ENCODE measurements at regions not wholly inside any gene's neighbourhood (a gene's known extent, or its start where the extent isn't known, plus 50 kb on each side); places are given as distances from the start of the nearest gene placed in this dataset.

DNA sequence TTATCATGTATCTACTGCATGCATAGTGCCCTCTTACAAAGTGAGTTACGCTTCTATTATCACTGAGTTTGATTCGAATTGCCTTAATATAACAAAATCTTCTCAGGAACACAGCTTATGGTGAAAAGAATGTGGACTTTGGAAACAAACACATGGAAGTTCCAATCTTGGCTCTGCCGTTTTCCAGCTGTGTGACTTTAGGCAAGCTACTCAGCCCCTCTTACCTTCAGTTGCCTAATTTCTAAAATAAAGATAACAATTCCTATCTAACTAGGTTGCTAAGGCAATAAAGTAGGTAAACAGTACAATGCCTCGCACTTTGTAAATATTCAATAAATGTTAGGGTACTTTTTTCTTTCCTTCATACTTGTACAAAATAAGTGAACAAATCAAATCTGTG lies 104.0 kb upstream of the GRIA3 start:
- TF ChIP-seq, protein P1, sequence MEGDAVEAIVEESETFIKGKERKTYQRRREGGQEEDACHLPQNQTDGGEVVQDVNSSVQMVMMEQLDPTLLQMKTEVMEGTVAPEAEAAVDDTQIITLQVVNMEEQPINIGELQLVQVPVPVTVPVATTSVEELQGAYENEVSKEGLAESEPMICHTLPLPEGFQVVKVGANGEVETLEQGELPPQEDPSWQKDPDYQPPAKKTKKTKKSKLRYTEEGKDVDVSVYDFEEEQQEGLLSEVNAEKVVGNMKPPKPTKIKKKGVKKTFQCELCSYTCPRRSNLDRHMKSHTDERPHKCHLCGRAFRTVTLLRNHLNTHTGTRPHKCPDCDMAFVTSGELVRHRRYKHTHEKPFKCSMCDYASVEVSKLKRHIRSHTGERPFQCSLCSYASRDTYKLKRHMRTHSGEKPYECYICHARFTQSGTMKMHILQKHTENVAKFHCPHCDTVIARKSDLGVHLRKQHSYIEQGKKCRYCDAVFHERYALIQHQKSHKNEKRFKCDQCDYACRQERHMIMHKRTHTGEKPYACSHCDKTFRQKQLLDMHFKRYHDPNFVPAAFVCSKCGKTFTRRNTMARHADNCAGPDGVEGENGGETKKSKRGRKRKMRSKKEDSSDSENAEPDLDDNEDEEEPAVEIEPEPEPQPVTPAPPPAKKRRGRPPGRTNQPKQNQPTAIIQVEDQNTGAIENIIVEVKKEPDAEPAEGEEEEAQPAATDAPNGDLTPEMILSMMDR (conservative IDR thresholded peaks at IDR 0.05 in 1 of 2, IDR thresholded peaks at IDR 0.05 in 1 of 2; ENCODE audit: extremely low read depth in 1 of 2, insufficient read depth in 1 of 2, low read depth in 1 of 2, low read length in 2 of 2) = no peak
- TF ChIP-seq EZH2 (IDR thresholded peaks at IDR 0.05; ENCODE audit: borderline replicate concordance, low read length) = no peak

Data from mammary epithelial cell (primary cell).